ENCODE measurements at regions not wholly inside any gene's neighbourhood (a gene's known extent, or its start where the extent isn't known, plus 50 kb on each side); places are given as distances from the start of the nearest gene placed in this dataset.

GRCh38 chr1:164902491-164902890 is 343.5 kb downstream of the PBX1 start:
- TF ChIP-seq CTCF (IDR thresholded peaks at IDR 0.05) (no peak), POLR2AphosphoS5 (IDR thresholded peaks at IDR 0.05; ENCODE audit: insufficient read depth in 1 of 2, low read depth in 1 of 2) (no peak), POLR2A (IDR thresholded peaks at IDR 0.05) (no peak)
